CD14-positive monocyte (primary cell): ENCODE measurements at regions not wholly inside any gene's neighbourhood (a gene's known extent, or its start where the extent isn't known, plus 50 kb on each side); places are given as distances from the start of the nearest gene placed in this dataset.

Experiments used
- DNase-seq, 3 donors: peaks; one replicate each; pipeline ENCODE4 v3.0.0-alpha.2; 2011 to 2022
- H2AFZ ChIP-seq: 2 replicates; pipeline ENCODE4 v1.6.0; 2012; ENCODE audit warnings: mild to moderate bottlenecking, low read depth, low read length, inconsistent platforms; ENCODE audit not compliant: insufficient read depth, poor library complexity, severe bottlenecking
- H3K27ac ChIP-seq, 2 donors: 1 replicate in 1 of 2; 2 replicates in 1 of 2; pipeline ENCODE4 v1.5.1; 2012 to 2013; ENCODE audit warnings: low read length in 2 of 2, control low read depth in 1 of 2, inconsistent platforms in 1 of 2, low read depth in 1 of 2, mild to moderate bottlenecking in 1 of 2
- H3K27me3 ChIP-seq, 2 donors: one replicate each; pipeline versions ENCODE4 v1.6.0 to v1.6.1; 2011 to 2013; ENCODE audit warnings: low read length in 2 of 2; ENCODE audit not compliant: control insufficient read depth in 2 of 2, insufficient read depth in 2 of 2
- H3K36me3 ChIP-seq, 2 donors: replicated peaks in 1 of 2; 1 replicate in 1 of 2; 2 replicates in 1 of 2; pipeline versions ENCODE4 v1.5.1 to v1.6.1; 2012 to 2013; ENCODE audit warnings: low read length in 2 of 2, control low read depth in 1 of 2, inconsistent platforms in 1 of 2, mild to moderate bottlenecking in 1 of 2; ENCODE audit not compliant: insufficient read depth in 2 of 2, control insufficient read depth in 1 of 2
- H3K4me1 ChIP-seq, 2 donors: 1 replicate in 1 of 2; 2 replicates in 1 of 2; pipeline versions ENCODE4 v1.5.1 to v1.6.1; 2012 to 2013; ENCODE audit warnings: low read length in 2 of 2, control low read depth in 1 of 2, inconsistent platforms in 1 of 2, mild to moderate bottlenecking in 1 of 2, moderate library complexity in 1 of 2; ENCODE audit not compliant: insufficient read depth in 2 of 2, control insufficient read depth in 1 of 2
- H3K4me2 ChIP-seq: replicated peaks from 2 replicates; pipeline ENCODE3; 2012; ENCODE audit warnings: low read length, moderate library complexity, mild to moderate bottlenecking; ENCODE audit not compliant: poor library complexity, severe bottlenecking; ENCODE audit errors: extremely low read depth
- H3K4me3 ChIP-seq, 3 experiments: fragments of 200-600 bp in 1 of 3; sonication (generic) in 1 of 3; replicated peaks in 1 of 3; 1 replicate in 2 of 3; 2 replicates in 1 of 3; pipeline ENCODE4 v1.5.1; 2011 to 2013; ENCODE audit warnings: low read length in 3 of 3, mild to moderate bottlenecking in 3 of 3, control low read depth in 2 of 3, low read depth in 2 of 3, inconsistent platforms in 1 of 3, moderate library complexity in 1 of 3
- H3K79me2 ChIP-seq: 2 replicates; pipeline ENCODE4 v1.6.0; 2012; ENCODE audit warnings: mild to moderate bottlenecking, control low read depth, inconsistent platforms, low read length, moderate library complexity; ENCODE audit not compliant: insufficient read depth
- H3K9ac ChIP-seq: 2 replicates; pipeline ENCODE4 v1.6.0; 2017; ENCODE audit warnings: low read length, mild to moderate bottlenecking; ENCODE audit not compliant: insufficient read depth, poor library complexity, severe bottlenecking
- H3K9me3 ChIP-seq, 2 donors: replicated peaks in 1 of 2; 1 replicate in 1 of 2; 2 replicates in 1 of 2; pipeline versions ENCODE4 v1.5.1 to v1.6.1; 2012 to 2013; ENCODE audit warnings: low read length in 2 of 2, control low read depth in 1 of 2; ENCODE audit not compliant: control insufficient read depth in 1 of 2, insufficient read depth in 1 of 2
- H4K20me1 ChIP-seq: 2 replicates; pipeline ENCODE4 v1.6.0; 2012; ENCODE audit warnings: mild to moderate bottlenecking, low read length, control low read depth, moderate library complexity; ENCODE audit not compliant: insufficient read depth
- H3K27ac Mint-ChIP-seq, 7 donors: one replicate each; pipeline ENCODE4 v1.8.0; 2020; ENCODE audit warnings: mild to moderate bottlenecking in 7 of 7, mixed read lengths in 7 of 7, moderate library complexity in 6 of 7, inconsistent platforms in 2 of 7
- H3K27me3 Mint-ChIP-seq, 3 donors: one replicate each; pipeline ENCODE4 v1.8.0; 2021 to 2022; ENCODE audit warnings: low read depth in 3 of 3, mild to moderate bottlenecking in 3 of 3, mixed read lengths in 3 of 3, moderate library complexity in 3 of 3, inconsistent platforms in 1 of 3
- H3K36me3 Mint-ChIP-seq, 2 donors: one replicate each; pipeline ENCODE4 v1.8.0; 2020; ENCODE audit warnings: mixed read lengths in 2 of 2, inconsistent platforms in 1 of 2, mild to moderate bottlenecking in 1 of 2
- H3K4me1 Mint-ChIP-seq: one replicate; pipeline ENCODE4 v1.8.0; 2020; ENCODE audit warnings: mild to moderate bottlenecking, mixed read lengths
- H3K4me3 Mint-ChIP-seq, 2 donors: one replicate each; pipeline ENCODE4 v1.8.0; 2020; ENCODE audit warnings: mild to moderate bottlenecking in 2 of 2, mixed read lengths in 2 of 2, moderate library complexity in 1 of 2
- H3K9me3 Mint-ChIP-seq, 7 donors: one replicate each; pipeline ENCODE4 v1.8.0; 2020 to 2022; ENCODE audit warnings: mixed read lengths in 7 of 7, mild to moderate bottlenecking in 6 of 7, moderate library complexity in 6 of 7, inconsistent platforms in 2 of 7
- WGBS: methylation state at CpG from one replicate; pipeline ENCODE4 v1.1.5; 2013; ENCODE audit warnings: missing lambda C conversion rate; ENCODE audit not compliant: insufficient coverage; 5-methylcytosine and 5-hydroxymethylcytosine counted together
- intact Hi-C, 2 donors: fragments of 100-400 bp; cut with micrococcal nuclease; formaldehyde crosslinking; loops; one replicate each; pipeline versions ENCODE4 v1.15.0 to v1.15.1; 2023
- TF ChIP-seq, protein P1 (sequence below): fragments of 200-600 bp; IDR thresholded peaks from one replicate; pipeline ENCODE4 v1.8.0; 2022; ENCODE audit warnings: antibody characterized with exemption, mild to moderate bottlenecking

DNA sequence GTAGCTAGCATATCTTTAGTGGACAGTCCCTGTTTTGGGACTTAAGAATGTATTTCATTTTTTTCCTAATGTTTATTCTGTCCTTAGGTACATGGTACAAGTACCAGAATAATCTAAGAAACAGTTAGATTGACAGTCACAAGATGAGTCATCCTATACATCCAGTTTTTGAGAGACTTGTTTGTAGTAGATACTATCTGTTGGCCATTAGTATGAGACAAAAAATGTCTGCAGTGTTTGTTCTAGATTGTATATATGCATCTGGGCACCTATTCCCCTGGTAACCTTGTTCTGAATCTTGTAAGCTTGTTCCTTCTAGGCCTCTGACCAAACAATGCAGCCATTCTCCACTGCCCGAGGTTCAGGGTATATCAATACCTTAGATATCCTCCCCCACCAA is 1343.5 kb downstream of the SUCLG1 start:
- Histone ChIP-seq H3K9me3 (peaks cover 0 to 2% of the 10 kb centered on the region in 2 donors), H3K4me3 (no peak overlapping the region), H2AFZ (no peak overlapping the region), H3K9ac (no peak overlapping the region), H3K79me2 (no peaks in the 10 kb centered on the region), H3K36me3 (no peaks in the 10 kb centered on the region), H3K4me2 (no peak overlapping the region), H3K27me3 (no peaks in the 10 kb centered on the region), H3K4me1 (no peaks in the 10 kb centered on the region), H4K20me1 (no peaks in the 10 kb centered on the region), H3K27ac (no peak overlapping the region)
- H3K27me3 Mint-ChIP-seq: no peaks in the 10 kb centered on the region
- H3K4me3 Mint-ChIP-seq: no peak overlapping the region
- peaks cover 0 to 6% (median 3%) of the 10 kb centered on the region in 7 donors for H3K9me3 Mint-ChIP-seq
- no peak overlapping the region for H3K27ac Mint-ChIP-seq
- intact Hi-C loops: no loop called here
- TF ChIP-seq, protein P1, sequence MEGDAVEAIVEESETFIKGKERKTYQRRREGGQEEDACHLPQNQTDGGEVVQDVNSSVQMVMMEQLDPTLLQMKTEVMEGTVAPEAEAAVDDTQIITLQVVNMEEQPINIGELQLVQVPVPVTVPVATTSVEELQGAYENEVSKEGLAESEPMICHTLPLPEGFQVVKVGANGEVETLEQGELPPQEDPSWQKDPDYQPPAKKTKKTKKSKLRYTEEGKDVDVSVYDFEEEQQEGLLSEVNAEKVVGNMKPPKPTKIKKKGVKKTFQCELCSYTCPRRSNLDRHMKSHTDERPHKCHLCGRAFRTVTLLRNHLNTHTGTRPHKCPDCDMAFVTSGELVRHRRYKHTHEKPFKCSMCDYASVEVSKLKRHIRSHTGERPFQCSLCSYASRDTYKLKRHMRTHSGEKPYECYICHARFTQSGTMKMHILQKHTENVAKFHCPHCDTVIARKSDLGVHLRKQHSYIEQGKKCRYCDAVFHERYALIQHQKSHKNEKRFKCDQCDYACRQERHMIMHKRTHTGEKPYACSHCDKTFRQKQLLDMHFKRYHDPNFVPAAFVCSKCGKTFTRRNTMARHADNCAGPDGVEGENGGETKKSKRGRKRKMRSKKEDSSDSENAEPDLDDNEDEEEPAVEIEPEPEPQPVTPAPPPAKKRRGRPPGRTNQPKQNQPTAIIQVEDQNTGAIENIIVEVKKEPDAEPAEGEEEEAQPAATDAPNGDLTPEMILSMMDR: no peak
- no CpG with 5 or more reads among the region's 1 CpG for WGBS
- no peaks in the 10 kb centered on the region for H3K4me1 Mint-ChIP-seq
- no peaks in the 10 kb centered on the region for H3K36me3 Mint-ChIP-seq
- DNase-seq: no peak

DNA sequence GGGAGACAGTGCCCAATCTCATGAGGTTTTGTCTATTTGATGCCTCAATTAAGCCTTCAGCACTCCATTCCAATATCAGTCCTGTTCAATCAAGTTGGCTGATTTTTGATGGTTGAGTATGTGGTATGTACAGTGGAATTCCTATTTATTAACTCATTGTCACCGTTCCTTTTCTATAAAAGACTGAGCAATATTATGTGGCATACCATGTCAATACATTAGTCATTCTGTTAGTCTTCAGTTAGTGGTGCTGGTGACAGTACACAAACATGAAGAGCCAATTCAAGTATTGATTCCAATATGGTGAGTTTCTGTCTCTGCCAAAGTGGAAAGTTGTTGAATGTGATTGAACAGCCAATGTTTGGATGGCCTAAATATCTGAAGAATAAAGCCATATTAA is 1343.9 kb downstream of the SUCLG1 start:
- Histone ChIP-seq H3K9ac (no peak overlapping the region), H3K79me2 (no peaks in the 10 kb centered on the region), H4K20me1 (no peaks in the 10 kb centered on the region), H2AFZ (no peak overlapping the region), H3K36me3 (no peaks in the 10 kb centered on the region), H3K4me2 (no peak overlapping the region), H3K4me3 (no peak overlapping the region), H3K27ac (no peak overlapping the region), H3K9me3 (peaks cover 0 to 2% of the 10 kb centered on the region in 2 donors), H3K4me1 (no peaks in the 10 kb centered on the region), H3K27me3 (no peaks in the 10 kb centered on the region)
- Mint-ChIP-seq H3K4me1 (no peaks in the 10 kb centered on the region), H3K27ac (no peak overlapping the region), H3K4me3 (no peak overlapping the region), H3K9me3 (peaks cover 0 to 6% (median 4%) of the 10 kb centered on the region in 7 donors), H3K36me3 (no peaks in the 10 kb centered on the region), H3K27me3 (no peaks in the 10 kb centered on the region)
- intact Hi-C loops: no loop called here
- DNase-seq: no peak
- TF ChIP-seq, protein P1: no peak
- WGBS: no CpG with 5 or more reads among the region's 1 CpG
